Tongue (tissue), 1 donor: ENCODE measurements at regions not wholly inside any gene's neighbourhood (a gene's known extent, or its start where the extent isn't known, plus 50 kb on each side); places are given as distances from the start of the nearest gene placed in this dataset.
A peak's percentile ranks its signal among the peaks of the same experiment; 100 is the strongest.
"Not testable (repeated sequence)": the region's sequence is repeated elsewhere in the genome, so short reads cannot be mapped to it uniquely, and the experiment has no call there.

Experiments used
- DNase-seq: peaks from one replicate; pipeline ENCODE4 v3.0.0-alpha.2; 2015

DNA sequence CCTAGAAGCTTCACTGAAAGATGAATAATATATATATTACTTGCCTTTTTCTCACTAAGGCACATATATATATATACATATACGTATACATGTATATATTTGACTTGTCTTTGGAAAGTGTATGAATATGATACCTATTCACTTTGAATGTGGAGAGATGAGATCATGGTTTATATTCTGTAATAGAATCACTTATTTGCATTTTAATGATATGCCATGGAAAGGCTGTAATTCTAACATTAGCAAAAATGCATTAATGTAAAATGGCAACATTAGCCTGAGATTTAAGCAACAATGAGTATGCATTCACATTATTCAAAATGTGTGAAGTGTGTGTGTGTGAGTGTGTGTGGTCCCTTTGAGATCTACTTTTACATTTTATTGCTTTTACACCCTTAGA lies 54.5 kb upstream of the PRKD1 start:
- DNase-seq, result no peak

DNA sequence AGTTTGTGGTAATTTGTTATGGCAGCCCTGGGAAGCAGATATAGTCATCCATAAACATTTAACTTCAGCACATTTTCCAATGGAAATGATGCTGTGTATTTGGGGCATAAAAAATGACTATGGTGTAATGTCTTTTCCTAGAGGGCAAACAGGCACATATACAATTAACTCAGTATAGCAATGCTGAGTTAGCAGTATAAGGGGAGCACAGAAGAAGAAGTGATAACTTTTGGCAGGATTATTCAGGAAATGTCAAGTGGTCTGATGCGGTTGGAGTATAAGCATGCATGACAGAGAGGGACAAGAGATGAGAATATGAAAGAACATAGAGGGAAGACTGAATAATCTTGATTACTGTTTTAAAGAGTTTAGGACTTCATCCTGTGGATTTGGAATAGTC lies 55.3 kb upstream of the PRKD1 start:
- DNase-seq, result no peak

DNA sequence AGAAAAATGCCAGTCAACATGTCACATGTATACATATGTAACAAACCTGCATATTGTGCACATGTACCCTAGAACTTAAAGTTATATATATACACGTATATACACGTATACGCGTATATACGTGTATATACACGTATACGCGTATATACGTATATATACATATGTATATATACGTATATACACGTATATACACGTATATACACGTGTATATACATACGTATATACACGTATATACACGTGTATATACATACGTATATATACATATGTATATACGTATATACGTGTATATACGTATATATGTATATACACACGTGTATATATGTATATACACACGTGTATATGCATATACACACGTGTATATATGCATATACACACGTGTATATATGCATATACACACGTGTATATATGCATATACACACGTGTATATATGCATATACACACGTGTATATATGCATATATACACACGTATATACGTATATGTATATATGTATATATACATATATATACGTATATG lies 62.8 kb upstream of the PRKD1 start:
- DNase-seq, result not testable (repeated sequence)

DNA sequence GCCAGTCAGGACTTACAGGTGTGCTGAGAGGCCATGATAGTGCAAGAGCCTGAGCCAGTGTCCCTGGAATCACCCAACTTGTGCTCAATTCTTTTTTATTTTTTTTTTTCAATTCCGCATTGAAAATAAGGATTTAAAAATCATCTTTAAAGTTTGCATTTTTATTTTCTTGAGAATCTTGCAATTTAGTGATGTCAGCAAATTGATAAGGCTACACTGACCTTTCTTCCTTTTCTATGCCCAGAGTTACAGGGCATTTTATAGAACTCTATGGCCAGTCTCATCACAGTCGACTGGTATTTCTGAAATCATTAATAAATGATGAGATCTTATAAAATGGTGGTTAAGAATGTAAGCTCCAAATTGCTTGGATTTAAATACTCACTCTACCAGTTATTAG lies 63.3 kb upstream of the PRKD1 start:
- DNase-seq, result no peak

DNA sequence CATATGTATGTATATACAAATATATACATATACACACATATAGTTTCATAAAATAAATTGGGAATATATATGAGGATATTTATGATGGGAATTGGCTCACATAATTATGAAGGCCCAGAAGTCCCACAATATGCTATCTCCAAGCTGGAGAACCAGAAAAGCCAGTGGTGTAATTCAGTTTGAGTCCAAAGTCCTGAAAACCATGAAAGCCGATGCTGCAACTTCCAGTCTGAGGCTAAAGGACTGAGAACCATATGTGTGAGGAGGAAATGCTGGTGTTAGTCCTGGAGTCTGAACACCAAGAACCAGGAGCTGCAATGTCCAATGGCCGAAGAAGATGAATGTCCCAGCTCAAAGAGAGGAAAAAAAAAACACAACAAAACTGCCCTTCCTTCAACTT lies 65.5 kb upstream of the PRKD1 start:
- no peak for DNase-seq

DNA sequence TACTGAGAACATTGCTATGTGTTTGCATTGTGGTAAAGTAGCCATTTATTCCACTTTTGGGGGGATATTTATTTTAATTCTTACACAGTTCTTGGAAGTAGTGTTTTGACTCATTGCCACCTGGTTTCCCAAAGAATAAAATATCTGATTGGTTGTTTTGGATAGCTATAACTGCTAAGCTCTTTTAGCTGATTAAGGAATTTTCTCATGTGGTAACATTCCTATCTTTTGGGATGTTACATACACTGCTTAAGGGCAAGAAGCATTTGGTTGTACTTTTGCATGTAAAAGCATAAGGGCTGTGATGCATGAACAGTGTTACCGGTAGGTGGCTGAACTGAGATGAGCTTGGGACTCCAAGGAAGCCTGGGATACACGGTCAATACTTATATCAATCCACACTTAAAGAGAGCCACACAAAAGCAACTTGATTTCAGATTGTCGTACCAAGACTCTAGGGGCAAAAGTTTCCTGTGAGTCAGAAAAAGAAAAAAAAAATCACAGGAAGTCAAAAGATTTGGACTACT lies 71.4 kb upstream of the PRKD1 start:
- DNase-seq, result no peak

DNA sequence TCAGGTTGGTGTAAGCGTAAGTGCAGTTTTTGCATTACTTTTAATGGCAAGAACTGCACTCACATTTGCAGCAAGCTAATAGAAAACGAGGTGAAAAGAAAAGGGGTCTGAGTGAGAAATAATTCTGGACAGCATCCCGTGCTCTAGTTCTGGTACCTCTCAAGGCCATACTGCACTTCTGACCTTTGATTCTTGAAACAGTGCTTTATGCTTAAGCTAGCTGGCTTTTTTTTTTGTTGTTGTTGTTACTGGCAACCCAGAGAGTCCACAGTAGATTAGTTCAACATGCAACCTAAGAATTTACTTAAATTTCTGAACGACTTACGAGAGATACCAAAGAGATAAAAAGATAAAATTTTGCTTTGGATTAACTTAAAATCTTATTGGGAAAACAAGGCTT lies 75.2 kb upstream of the PRKD1 start:
- DNase-seq, result no peak

DNA sequence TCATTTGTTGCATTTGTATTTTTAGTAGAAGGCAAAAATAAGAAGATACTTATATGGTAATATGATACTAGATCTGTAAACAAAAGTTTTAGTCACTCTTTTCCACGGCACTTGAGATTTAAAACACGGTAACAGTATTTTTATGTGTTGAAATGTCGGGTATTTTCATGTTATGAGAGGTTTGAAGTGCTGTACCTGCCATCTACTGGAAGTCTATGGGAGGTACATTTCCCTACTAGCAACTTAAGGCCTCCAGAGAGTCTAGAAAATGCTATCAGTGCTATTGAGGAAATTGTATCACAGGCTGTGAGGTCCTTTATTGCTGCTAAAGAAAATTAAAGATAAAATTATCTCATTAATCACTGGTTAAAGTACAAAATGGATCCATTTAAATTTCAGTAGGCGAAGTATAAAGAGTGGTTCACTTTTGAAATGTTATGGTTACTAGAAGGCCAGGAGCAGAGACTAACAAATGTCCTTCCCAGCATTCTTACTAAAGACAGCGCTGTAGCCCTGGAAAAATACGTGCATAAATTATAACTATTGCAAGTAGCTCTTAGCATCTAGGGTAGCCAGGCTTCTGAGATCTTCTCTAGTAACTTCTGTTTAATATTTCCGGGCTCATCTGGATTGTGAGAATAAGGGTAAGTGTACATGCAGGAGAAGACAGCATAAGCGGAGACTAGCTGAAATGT lies 77.6 kb upstream of the PRKD1 start:
- DNase-seq, result peak; percentile 73

DNA sequence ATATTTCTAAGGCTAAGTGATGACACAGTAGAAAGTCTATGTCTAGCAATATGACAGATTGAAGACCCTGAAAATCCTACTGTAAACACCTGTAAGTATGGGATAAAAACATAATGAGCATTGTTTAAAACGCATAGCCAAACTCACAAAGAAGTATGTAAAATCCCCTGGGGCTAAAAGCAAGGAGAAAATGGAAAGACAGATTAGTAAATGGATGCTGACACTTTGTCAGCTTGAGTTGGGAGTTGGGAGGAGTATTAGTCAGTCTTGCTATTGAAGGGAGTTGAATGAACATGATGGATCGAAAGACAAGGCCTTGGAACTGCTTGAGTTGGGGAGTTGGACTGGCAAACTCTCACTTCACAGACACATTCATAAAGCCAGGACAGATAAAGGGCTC lies 79.0 kb upstream of the PRKD1 start:
- DNase-seq, result no peak

DNA sequence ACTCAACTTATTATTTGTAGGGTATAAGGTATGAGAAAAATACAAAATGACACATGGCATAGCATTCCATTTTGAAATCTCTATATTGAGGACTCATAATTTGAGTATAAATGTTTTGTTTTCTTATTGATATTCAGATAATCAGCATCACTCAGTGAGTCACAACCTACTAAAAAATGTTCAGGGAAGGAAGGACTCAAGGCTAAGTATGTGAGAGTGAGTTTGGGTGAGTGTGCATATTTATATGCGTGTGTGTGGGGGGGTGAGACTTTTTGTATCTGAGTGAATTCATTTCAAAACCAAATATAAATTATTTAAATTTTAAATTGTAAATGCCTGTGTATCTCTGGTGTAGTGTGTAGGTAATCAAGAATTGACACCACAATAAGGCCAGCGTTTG lies 87.8 kb upstream of the PRKD1 start:
- DNase-seq, result no peak

DNA sequence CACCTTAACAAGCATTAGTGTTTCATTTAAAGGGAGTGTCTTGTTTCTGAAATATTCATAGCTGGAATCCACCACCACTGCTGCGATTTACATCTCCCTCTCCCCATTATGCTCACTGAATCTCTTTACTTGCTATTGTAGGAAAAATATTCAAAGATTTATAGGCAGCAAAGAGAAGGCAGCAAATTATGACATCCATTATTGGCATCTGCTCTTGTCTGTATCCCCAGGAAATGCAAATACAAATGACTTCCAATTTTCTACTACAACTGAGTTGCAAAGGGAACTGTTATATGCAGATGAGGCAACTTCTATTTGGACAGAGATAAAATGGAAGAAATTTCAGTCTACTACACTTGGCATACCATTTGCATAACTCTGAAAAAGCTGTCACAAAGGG lies 88.4 kb upstream of the PRKD1 start:
- DNase-seq, result no peak

DNA sequence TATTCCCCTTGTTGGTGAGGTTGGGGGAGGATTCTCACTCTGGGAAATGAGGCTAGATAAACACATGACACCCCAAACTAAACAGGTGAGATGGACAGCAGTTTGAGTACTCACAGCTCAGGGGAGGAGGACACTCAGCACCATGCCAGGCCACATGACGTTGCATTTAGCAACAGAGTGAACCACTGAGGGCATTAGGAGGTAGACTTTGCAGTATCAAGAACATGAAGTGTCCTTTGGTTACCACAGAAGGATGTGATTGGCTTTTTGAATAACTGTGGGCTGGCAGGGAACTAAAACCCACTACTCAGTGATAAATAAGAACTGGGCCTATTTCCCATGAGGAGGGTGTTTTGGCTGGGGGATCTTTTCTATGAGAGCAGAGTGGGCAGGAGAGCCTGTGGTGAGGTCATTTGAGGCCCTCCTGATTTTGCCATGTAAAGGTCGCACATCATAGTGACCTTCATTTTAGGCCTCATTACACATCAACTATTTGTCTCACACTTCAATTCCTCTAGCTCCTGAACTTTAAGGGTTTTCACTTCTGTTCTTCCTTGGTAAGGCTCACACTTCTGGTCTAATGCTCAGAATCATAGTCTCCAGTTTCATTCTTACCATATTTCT lies 89.8 kb upstream of the PRKD1 start:
- no peak for DNase-seq

DNA sequence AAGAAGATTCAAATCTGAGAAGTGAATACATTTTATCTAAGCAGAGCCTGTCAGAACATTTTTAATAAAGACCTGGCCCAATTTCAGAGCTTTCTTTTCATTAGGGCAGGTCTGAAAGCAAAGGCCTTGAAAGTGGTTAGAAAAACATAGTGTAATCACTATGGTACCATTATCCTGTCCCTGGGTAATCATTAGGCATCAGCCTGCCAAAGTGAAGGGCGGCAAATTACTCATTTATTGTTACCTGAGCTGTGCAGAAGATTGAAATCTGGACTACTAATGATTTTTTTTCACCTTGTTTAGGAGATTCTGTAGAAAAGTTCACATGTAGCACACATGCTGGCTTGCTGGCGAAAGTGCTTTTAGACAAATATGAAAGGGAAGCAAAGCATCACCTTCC lies 92.6 kb upstream of the PRKD1 start:
- no peak for DNase-seq

DNA sequence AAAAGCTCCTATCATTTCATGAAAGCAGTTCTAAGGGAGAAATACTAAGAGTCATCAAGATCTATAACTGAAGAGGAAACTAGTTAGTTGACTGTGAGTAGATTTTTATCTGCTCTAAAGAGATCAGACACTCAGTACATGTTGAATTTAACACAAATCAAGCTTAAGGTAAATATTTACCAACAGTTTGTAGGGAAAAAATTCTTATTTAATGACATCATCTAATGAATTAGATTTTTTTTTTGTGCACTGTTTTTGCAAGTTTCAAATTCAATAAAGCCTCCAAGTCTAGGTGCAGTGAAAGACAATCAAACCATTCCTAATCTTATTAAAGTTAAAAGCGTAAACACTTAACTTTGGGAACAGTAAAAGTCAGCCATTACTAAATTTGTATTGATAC lies 93.0 kb upstream of the PRKD1 start:
- no peak for DNase-seq

DNA sequence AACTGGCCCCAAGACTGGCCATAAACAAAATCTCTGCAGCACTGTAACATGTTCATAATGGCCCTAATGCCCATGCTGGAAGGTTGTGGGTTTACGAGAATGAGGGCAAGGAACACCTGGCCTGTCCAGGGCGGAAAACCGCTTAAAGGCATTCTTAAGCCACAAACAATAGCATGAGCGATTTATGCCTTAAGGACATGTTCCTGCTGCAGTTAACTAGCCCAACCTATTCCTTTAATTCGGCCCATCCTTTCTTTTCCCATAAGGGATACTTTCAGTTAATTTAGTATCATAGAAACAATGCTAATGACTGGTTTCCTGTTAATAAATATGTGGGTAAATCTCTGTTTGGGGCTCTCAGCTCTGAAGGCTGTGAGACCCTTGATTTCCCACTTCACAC lies 95.7 kb upstream of the PRKD1 start:
- DNase-seq, result not testable (repeated sequence)

DNA sequence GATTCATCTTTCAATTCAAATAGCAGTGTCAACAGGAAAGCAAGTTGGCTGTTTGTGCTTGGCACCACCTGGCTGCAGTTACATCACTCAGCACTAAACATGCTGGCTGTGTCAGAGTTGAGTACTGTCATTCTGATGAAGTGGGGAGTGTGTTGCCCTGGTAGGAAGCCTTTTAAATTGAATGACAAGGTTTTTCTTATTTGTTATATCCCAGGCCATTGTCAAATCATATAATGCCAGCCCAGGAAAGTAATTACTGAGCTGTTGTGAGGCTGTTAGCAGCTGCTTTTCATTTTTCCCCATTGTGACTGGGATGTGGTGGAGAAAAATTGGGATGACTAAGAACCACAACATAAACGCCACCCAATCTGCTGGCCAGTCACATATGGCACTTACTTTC lies 106.5 kb upstream of the PRKD1 start:
- peak; percentile 11 for DNase-seq

DNA sequence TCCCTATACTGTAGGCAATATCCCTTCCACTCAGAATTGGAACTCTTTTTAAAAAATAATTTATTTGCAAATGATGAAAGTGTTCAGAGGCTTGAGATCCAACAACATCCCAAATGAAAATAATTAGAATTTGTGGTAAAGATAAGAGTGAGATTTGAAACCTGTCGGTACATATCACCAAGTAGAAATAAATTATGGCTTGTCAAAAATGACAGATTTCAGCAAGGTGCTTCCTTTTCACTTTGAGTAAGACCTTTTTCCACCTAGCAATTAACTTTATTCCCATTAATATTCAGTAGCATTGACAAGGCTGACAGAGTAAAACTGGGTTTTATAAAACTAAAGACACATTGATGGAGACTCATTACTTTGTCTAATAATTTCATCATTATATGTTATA lies 107.7 kb upstream of the PRKD1 start:
- DNase-seq, result no peak

DNA sequence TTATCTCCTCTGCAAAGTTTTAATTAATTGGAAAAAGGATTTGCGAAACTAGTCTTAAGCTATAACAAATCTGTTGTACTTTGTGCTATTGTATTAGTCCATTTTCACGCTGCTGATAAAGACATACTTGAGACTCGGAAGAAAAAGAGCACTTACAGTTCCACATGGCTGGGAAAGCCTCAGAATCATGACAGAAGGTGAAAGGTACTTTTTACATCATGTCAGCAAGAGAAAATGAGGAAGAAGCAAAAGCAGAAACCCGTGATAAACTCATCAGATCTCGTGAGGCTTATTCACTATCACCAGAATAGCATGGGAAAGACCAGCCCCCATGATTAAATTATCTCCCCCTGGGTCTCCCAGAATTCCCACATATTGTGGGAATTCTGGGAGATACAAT lies 118.1 kb upstream of the PRKD1 start:
- DNase-seq, result no peak

DNA sequence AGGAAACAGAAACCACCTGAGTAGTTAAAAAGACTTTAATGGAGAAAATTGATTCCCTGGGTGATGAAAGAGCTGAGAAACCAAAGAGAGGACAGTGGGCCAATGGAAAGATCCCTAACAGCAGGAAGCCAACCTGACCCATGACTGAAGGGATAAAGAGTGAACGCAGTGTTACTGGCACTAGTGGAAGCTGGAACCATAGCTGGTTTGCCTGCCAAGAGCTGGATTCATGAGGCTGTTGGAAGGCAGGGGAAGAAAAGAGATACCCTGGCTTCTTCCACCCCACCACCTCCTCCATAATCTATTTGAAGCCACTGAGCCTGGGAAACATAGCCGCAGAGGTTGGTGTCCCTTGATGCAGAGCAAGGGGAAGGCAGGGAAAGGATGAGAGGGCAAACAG lies 125.5 kb upstream of the PRKD1 start:
- DNase-seq, result no peak

DNA sequence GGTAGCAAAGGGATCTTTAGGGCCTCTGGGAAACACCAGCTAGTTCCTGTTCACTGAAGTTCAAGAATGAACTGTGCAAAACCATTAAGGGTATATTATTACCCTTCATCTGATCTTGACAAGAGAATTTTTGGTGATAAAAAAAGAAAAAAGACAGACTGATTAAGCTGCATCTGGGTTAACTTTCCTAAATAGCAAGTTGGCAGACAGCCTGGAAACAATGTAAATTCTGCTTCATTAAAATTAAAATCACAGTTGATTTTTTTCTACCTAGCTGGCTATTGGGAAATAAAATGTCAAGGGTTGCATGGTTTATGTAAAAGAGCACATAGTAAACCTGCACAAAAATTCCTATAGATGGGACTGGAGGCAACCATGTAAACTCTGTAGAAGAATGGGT lies 126.6 kb upstream of the PRKD1 start:
- peak; percentile 12 for DNase-seq

DNA sequence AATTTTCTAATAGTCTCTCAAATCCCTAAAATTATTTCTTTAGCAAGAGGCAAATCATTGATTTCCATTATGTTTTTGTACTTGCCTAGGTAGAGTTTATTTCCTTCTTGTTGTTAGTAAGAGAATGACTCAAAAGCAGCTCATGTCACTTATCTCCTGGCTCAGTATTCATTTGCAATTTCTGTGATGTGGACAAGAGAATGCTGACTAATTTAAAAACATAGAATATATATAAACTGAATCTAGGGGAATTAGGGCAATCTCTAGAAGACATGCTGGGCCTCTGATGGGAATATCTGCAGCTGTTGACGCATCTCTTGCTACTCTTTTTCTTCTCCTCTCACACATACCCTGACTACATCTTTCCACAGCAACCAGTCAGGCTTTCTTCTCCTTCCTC lies 130.8 kb upstream of the PRKD1 start:
- DNase-seq, result no peak

DNA sequence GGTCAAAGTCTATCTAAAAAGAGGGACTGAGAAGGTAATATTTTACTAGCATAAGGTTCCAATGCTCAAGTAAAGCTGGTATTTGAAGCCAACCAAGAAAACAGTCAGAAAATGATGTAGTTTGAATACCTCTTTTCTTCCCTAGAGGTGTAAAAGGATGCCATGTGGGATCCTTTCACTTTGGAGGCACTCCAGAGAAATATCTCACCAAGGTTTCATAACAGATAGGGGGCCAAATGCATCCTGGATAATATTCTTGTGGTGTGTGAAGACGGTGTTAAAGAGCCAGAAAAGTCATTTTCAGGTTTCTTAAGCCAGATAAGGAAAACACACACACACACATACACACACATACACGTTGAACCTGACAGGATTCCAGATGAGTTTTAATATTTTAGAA lies 136.1 kb upstream of the PRKD1 start:
- DNase-seq, result no peak

DNA sequence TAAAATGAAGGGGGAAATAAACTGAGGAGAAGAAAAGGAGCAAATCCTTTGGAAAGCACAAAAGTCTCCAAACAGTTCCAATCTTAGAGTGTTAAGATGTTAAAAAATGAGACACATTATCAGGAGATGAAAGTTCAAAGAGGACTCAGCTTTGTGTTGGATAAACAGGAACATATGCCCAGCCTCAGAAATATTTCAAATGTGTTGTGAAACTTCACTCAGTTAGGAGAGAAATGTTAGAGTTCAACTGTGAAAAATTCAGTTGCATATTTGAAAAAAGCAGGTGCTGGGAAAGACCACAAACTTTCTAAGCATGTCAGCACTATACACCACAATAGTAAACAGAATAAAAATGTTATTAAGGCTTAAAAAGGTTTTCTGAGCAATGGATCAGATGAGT lies 136.8 kb upstream of the PRKD1 start:
- DNase-seq, result no peak

DNA sequence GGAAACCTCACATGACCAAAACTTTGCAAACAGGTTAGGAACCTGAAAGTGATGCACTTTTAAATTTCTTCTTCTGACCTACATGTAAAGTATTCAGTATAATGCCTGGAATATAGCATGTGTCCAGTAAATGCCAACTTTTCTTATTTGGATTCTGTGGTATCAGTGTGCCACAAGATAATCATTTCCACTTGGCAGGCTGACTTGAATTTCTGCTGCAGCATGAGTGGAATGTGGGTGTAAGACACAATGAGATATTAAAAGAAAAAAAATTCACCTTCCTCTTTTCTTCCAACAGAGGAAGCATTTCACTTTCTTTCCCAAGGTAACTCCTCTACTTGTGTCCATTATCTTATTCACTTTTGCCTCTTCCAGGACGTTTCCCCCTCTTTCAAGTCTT lies 141.9 kb upstream of the PRKD1 start:
- no peak for DNase-seq
